Sigmoid colon (tissue), 4 donors: ENCODE measurements at regions not wholly inside any gene's neighbourhood (a gene's known extent, or its start where the extent isn't known, plus 50 kb on each side); places are given as distances from the start of the nearest gene placed in this dataset.

Experiments
- EP300 ChIP-seq, 4 donors: sonication (generic); formaldehyde crosslinking; IDR thresholded peaks; one replicate each; pipeline ENCODE4 v1.6.1; 2017; ENCODE audit warnings: antibody characterized with exemption in 4 of 4
- POLR2A ChIP-seq, 2 donors: fragments of 450-650 bp; IDR thresholded peaks; one replicate each; pipeline ENCODE4 v1.6.1; 2016; ENCODE audit warnings: antibody characterized with exemption in 2 of 2, mild to moderate bottlenecking in 2 of 2, moderate library complexity in 2 of 2
- TF ChIP-seq, protein P1 (sequence below), 4 experiments: fragments of 450-650 bp in 3 of 4; fragments of 200-600 bp in 1 of 4; IDR thresholded peaks; one replicate each; pipeline ENCODE4 v1.5.1; 2016 to 2019; ENCODE audit warnings: antibody characterized with exemption in 4 of 4, mild to moderate bottlenecking in 3 of 4, moderate library complexity in 2 of 4

DNA sequence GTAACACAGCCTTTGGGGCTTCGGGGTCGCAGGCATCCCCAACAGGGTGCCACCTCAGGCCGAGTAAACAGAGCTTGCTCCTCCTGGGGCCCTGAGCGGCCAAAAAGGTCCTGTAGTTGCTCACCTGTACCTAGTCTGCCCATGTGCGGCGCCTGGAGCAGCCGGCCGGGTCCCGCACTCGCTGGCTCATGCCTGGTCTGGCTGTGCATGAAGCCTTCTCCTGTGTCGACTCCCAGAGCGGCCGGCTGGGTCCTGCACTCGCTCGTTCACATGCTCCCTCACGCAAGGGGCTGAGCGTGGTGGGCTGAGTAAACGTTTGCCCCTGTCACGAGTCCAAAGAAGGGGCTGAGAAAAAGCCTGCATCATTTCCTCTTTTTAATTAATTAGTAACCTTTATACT lies 162.4 kb upstream of the TUT7 start:
- TF ChIP-seq, protein P1, sequence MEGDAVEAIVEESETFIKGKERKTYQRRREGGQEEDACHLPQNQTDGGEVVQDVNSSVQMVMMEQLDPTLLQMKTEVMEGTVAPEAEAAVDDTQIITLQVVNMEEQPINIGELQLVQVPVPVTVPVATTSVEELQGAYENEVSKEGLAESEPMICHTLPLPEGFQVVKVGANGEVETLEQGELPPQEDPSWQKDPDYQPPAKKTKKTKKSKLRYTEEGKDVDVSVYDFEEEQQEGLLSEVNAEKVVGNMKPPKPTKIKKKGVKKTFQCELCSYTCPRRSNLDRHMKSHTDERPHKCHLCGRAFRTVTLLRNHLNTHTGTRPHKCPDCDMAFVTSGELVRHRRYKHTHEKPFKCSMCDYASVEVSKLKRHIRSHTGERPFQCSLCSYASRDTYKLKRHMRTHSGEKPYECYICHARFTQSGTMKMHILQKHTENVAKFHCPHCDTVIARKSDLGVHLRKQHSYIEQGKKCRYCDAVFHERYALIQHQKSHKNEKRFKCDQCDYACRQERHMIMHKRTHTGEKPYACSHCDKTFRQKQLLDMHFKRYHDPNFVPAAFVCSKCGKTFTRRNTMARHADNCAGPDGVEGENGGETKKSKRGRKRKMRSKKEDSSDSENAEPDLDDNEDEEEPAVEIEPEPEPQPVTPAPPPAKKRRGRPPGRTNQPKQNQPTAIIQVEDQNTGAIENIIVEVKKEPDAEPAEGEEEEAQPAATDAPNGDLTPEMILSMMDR (IDR thresholded peaks at IDR 0.05): no peak
- TF ChIP-seq POLR2A (IDR thresholded peaks at IDR 0.05) (no peak), EP300 (IDR thresholded peaks at IDR 0.05) (no peak)
